GM18498 (cell line): ENCODE measurements at regions not wholly inside any gene's neighbourhood (a gene's known extent, or its start where the extent isn't known, plus 50 kb on each side); places are given as distances from the start of the nearest gene placed in this dataset.
"Not testable (repeated sequence)": the region's sequence is repeated elsewhere in the genome, so short reads cannot be mapped to it uniquely, and the experiment has no call there.

Source experiments
- ATAC-seq: cut with Tn5 transposase; IDR thresholded peaks from one replicate; pipeline ENCODE4 v1.9.1; 2021; ENCODE audit warnings: mild to moderate bottlenecking, moderate library complexity; ENCODE audit not compliant: unreplicated experiment

DNA sequence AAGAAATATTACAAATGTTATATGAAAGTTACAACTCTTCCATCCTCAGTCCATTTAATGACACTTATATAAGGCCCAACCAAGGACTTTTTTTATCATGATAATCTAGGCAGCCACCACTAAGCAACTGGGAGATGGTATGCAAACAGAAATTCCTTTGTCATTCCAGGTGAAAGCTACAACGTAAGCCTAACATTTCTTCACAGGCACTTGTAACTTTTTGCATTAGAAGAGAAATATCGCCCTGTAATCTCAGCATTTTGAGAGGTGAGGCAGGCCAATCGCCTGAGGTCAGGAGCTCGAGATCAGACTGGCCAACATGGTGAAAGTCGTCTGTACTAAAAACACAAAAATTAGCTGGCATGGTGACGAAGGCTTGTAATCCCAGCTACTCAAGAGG, 581.2 kb upstream of the SLC8A1 start:
- ATAC-seq, result no peak

DNA sequence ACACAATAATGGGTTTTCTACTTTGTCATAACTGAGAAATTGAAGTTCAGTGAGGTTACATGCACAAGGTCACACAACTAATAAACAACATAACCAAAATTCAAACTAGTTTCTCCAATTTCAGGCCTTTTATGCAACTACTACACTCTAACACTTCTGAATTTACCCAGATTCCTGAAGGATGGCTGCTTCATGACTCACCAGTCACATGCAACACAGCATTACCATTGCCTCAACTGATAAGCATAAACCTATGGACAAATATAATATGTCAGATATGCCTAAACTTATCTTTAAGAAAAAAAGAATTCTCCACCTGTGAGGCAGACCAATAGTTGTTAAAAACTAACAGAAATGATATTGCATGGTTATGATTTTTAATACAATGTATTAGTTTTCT, 586.5 kb upstream of the SLC8A1 start:
- no peak for ATAC-seq

DNA sequence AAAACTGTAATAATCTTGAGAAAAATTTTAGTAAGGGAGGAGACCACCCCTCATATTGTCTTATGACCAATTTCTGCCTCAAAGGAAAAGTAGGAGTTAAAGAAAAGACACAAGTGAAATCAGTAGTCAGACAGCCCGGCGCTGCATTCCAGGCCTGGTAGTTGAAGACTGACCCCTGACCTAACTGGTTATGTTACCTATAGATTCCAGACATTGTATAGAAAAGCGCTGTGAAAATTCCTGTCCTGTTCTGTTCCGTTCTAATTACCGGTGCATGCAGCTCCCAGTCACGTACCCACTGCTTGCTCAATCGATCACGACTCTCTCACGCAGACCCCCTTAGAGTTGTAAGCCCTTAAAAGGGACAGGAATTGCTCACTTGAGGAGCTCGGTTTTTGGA, 587.9 kb upstream of the SLC8A1 start:
- not testable (repeated sequence) for ATAC-seq

DNA sequence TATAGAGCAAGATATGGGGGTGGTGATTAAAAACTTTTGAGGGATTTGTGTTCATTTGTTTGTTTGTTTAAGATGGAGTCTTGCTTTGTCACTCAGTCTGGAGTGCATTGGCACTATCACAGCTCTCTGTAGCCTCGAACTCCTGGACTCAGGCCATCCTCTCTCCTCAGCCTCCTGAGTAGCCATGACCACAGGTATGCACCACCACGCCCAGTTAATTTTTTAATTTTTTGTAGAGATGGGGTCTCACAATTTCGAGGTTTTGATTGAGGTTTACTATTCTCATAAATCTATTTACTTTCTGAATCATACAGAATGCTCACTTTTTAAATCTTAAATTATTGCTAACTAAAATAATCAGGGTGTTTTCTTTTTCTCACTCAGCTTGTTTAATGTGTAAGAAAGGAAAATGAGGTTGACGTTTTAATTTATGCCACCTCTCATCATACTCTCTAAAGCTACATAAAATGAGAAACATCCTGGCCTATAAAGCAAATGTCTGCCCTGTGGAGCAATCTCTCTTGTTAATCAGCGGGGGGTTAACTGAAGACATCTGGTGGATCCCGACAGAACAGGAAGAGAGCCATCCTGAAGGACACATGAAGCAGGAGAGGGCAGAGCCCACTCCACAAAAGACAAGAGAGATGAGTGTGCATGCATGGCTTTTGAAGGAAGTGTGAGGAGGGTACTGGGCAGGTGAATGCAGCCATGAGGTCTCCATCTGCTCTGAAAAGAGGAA, 589.1 kb upstream of the SLC8A1 start:
- no peak for ATAC-seq

DNA sequence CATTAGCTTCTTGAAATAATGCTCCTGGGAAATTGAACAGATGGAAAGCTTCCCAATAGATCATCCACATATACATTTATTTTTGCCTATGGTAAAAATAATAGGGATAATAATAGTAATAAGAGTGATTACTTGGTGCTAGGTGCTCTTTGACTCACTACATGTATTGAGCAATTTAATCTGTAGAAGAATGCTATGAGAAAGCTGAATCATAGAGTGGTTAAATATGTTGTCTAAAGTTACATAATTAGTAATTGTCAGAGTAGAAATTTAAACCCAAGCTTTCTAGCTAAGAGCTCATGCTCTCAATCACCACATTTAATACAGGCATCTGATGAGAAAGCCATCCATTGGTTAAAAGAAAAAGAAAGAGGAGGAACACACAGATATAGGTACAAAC, 590.5 kb upstream of the SLC8A1 start:
- ATAC-seq, result no peak

DNA sequence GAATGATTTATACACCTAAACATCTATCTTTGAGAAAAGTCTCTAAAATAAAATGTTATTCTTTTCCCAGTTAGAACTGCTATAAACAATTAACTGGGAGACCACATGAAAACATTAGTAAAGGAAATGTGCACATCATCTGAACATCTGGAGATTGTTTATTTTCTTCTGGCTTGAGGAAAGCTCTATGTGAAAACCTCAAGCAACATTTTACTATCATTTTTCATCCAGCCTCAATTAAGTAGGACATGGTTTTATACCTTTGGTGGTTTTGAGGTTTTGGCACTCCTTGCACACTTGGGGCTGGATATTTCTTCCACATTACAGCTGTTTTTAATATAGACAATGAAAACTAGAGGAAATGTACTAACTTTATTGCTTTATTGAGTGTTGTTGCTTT, 609.5 kb upstream of the SLC8A1 start:
- no peak for ATAC-seq

DNA sequence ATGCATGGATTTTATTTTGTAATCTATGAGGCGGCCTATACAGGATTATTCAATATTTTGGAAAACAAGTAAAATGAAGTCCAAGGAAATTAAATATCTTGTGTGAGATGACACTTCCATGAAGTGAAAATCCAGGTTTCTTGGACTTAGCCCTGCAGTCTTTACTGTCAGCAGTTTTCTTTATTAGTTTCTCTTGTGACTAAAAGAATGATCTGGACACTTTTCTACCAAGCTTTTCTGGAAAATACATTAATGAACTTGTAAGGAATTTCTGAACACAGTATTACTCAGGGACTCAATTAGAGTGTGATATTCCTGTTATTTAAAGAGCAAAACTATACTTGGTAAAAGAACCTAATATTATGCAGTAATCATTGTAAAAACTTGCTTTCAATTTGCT, 610.4 kb upstream of the SLC8A1 start:
- no peak for ATAC-seq

DNA sequence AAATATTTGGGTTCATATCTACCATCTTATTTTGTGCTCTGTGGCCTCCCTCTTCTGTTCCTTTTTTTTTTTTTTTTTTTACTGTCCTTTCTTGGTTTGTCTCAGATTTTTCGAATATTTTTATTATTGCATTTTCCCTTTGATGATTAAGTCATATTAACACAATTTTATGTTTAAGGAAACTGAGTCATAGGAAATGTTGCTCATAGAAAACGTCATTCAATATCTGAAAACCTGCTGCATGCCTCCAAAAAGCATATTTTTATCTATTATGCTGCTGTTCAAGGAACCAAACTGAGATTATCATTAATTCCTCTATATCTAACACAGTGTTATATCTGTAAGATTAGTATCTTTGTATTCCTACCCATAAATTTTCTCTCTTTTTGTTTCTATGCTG, 614.3 kb upstream of the SLC8A1 start:
- ATAC-seq, result no peak

DNA sequence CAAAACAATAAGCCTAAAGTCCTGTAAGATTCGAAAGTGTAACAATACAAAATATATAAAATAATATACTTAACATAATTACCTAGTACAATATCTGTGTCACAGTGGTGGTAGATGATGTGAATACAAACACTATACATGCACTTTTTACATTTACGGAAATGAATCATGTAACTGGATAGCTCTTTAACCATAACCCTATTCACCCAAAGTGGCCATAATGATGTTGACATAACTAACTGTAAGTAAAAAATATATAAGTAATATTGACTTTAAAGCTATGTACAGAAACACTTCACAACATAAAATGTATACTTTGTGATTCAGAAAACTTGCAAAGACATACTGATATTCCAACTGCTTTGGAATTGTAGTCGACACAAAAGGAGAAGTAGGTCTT, 616.9 kb upstream of the SLC8A1 start:
- no peak for ATAC-seq

DNA sequence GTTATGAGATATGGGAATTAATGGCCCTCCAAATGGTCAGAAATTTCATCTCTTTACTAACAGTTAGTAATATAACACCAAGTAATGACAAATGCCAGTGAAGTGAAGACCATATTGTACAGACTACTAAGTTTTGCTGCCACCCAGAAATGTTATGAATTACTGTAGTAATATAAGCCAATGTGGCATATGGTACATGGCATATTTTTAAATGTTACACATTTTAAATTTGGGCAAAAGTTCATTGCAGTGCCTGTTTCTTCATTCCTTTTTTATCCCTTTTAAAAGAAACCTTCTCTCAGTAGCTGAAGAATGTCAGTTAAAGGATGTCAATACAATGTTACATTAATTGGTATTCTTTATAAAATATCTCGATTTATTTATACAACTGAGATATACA, 626.5 kb upstream of the SLC8A1 start:
- ATAC-seq, result no peak

DNA sequence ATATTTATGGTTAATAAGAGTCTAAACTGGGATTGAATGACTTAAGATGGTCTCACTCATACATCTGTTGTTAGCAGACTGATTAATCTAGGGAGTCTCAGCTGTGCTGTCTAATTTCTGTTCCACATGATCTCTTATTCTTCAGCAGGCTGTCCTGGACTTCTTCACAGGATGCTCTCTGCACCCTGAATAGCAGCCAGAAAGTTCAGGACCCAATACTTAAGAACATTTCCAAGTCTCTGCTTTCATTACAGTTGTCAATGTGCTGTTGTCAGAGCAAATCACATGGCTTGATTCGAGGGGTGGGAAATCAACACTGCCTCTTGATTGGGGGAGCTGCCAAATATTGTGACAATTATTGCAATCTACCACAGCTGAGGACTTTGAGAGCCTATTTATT, 627.1 kb upstream of the SLC8A1 start:
- ATAC-seq, result no peak

DNA sequence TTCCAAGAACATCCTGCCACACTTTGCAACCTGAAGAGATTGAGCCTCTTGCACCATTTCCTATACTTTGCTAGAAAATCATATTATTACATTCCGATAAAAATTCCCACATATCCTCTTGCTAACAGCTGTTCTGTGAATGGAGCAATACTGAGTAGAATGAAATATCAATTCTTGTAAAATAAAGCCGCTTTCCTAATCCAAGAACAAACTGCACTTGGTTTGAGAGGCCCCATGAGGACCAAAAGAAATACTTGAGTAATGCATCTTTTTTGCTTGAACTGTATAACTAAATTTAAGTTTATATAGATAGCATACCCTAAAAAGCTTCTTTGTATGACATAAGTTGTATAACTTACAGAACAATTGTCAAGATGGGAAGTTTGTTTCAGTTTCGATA, 632.4 kb upstream of the SLC8A1 start:
- ATAC-seq, result no peak

DNA sequence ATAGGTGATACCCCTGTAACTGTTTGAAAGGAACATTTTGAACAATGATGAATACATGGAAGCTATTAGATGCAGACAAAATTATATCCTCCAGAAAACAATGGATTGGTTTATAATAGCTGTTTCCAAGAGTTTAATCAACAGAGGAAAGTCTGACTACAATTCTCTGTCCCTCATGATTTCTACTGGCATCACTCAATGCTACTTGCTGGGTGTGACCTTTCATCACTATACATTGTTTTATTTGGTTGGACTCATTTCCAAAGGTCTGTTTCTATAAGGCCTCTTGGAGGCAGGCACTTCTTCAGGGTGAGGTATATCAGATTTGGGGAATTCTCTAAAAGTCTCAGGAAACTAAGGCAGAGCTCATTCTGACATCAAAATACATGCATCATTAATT, 636.1 kb upstream of the SLC8A1 start:
- ATAC-seq, result no peak

DNA sequence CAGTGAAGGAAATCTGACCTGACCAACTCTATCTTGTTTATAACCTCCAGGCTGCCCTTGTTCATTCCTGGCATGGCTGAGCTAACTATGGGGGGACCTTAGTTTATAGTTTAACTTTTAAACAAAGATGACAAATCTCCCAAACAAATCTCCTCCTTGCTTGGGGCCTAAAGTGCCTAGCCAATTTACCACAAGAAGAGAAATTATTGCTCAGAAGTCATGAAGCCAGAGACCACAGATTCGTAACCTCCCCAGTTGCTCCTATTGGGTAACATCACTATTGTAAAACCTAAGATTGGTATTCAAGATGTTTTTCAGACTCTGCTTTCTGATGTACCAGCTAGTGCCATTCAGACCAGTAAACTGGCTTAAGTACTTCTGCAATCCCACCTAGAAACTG, 649.4 kb upstream of the SLC8A1 start:
- ATAC-seq, result no peak

DNA sequence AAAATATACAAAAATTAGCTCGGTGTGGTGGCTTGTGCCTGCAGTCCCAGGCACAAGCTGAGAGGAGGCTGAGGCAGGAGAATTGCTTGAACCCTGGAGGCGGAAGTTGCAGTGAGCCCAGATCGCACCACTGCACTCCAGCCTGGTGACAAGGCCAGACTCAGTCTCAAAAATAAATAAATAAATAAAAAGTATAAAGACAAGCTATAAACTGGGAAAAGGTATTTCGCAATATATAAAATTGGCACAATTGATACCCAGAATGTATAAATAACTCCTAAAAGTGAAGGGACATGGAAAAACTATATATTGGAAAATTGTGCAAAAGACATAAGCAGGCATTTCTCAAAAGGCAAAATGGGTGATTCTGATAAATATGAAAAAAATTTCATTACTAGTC, 657.9 kb upstream of the SLC8A1 start:
- no peak for ATAC-seq

DNA sequence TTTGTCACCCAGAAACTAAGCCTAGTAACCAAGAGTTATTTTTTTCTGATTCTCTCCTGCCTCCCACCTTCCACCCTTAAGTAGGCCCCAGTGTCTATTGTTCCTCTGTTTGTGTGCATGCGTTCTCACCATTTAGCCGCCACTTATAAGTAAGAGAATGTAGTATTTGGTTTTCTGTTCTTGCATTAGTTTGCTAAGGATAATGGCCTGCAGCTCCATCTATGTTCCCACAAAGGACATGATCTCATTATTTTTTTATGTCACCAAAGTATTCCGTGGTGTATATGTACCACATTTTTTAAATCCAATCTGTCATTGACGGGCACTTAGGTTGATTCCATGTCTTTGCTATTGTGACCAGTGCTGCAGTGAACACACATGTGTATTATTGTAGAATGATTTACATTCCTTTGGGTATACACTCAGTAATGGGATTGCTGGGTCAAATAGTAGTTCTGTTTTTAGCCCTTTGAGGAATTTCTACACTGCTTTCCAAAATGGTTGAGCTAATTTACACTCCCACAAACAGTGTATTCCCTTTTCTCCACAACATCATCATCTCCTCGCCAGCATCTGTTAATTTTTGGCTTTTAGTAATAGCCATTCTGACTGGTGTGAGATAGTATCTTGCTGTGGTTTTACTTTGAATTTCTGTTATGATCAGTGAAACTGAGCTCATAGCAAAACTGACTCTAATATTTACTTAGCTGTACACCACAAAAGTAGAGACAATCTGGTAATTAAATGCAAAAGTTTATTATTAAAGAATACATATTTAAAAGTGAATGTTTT, 660.1 kb upstream of the SLC8A1 start:
- ATAC-seq, result no peak

DNA sequence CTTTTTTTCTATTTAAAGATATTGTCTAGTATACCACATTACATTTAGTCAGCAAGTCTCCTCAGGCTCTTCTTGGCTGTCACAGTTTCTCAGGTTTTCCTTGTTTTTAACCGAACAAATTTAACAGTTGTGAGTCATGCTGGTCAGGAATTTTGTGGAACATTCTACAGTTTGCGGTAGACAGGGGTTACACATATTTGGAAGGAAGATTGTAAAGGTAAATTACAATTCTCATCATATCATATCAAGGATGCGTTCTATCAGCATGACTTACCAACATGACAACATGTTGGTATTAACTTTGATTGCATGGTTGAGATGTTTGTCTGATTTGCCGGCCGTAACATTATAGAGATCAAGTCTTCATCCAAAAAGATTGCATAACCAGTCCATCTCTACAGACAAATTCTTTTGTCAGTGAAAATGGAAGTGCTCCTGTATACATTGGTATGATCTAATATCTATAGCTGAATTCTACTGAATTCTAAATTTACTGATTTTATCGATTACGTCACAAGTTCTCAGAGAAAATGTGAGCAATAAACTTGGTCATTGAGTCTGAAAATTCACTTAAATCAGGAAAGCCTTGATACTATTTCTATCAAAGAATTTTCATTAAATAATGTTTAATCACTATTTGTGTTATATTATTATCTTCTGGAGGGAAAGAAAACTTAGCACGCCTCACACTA, 664.4 kb upstream of the SLC8A1 start:
- ATAC-seq, result no peak

DNA sequence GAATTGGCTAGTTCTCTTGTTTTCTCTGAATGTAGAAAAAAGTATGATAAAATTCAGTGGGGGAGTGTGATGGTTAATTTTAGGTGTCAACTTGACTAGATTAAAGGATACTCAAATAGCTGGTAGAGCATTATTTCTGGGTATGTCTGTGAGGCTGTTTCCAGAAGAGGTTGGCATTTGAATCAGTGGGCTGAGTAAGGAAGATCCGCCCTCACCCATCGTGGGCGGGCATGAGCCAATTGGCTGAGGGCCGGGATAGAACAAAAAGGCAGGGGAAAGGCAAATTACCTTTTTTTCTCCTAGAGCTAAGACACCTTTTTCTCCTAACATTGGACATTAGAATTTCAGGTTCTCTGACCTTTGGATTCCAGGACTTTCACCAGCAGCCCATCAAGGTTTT, 667.6 kb upstream of the SLC8A1 start:
- no peak for ATAC-seq

DNA sequence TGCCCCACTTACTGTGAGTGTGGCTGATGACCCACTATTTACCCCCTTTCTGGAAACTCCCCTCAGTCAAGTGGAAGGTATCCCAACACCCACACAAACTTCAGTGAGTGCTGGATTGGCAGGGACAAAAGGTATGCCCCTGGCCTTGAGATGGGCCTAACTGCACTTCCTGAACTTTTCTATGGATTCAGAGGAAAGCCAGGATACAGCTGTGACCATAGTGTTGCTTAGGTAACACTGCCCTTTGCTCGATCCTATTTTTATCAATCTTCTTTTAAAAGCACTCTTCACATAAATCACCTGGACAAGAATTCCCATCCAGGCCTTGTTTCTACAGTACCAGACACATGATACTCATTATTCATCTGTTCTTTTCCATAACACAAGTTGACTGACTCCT, 671.5 kb upstream of the SLC8A1 start:
- ATAC-seq, result no peak

DNA sequence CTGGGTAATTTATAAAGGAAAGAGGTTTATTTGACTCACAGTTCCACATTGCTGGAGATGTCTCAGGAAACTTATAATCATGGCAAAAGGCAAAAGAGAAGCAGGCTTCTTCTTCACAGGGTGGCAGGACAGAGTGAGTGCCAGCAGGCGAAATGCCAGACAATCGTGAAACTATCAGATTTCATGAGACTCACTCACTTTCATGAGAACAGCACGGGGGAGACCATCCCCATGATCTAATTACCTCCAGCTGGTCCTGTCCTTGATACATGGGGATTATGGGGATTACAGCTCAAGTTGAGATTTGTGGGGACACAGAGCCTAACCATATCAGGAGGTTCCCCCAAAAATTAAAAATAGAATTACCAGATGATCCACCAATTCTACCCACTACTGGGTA, 675.5 kb upstream of the SLC8A1 start:
- no peak for ATAC-seq

DNA sequence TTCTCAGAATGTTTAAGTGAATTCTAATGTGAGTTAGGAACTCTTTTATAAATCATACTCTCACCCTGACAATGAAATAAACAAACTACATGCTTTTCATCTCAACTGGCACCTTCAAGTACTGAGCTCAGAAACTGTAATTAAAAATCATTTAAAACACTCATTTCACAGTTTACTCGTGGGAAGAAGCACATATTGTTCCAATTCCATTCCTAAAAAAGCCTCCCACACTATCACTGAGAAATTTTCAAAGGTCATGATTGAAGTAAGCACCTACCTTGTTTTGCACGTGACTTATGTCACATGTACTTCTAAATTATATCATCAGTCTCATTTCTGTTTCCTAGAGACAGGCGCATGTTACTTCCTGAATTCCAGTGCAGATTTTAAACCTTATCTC, 678.1 kb upstream of the SLC8A1 start:
- ATAC-seq, result no peak

DNA sequence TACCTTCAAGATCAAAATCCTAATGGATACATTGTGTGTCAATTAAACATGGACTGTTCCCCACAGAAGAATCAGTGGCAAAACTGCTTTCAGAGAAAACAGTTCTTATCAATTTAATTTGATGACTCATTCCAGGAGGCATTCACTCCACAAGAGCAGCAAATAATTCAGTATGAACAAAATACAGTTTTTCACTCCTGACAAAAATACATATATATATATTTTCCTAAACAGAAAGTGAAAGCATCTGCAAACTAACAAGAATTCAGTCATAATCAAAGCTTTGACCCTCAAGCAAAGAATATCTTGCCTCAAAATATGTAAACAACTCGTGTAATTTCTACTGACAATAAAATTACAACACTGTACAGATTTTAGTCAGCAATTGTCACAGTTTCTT, 685.1 kb upstream of the SLC8A1 start:
- ATAC-seq, result no peak
